ENCODE measurements at regions not wholly inside any gene's neighbourhood (a gene's known extent, or its start where the extent isn't known, plus 50 kb on each side); places are given as distances from the start of the nearest gene placed in this dataset.

GRCh38 chr2:65775839-65776238, 343.4 kb upstream of the SPRED2 start:
- Mint-ChIP-seq H3K4me3 (no peak overlapping the region), H3K4me1 (no peaks in the 10 kb centered on the region), H3K27ac (peak overlapping the region in 1 of 7 donors; percentile 0), H3K9me3 (peaks cover 0 to 2% (median 0%) of the 10 kb centered on the region in 7 donors), H3K36me3 (no peaks in the 10 kb centered on the region), H3K27me3 (ENCODE audit: low read depth in 3 of 3) (peaks cover 0 to 4% (median 3%) of the 10 kb centered on the region in 3 donors)
- Histone ChIP-seq H2AFZ (ENCODE audit: insufficient read depth, low read depth, low read length, poor library complexity, severe bottlenecking) (no peak overlapping the region), H3K36me3 (replicated peaks in 1 of 2; ENCODE audit: control insufficient read depth in 1 of 2, insufficient read depth in 2 of 2, low read length in 2 of 2) (no peaks in the 10 kb centered on the region), H4K20me1 (ENCODE audit: insufficient read depth, low read length) (no peaks in the 10 kb centered on the region), H3K9me3 (replicated peaks in 1 of 2; ENCODE audit: control insufficient read depth in 1 of 2, insufficient read depth in 1 of 2, low read length in 2 of 2) (no peaks in the 10 kb centered on the region), H3K27ac (ENCODE audit: low read depth in 1 of 2, low read length in 2 of 2) (no peak overlapping the region), H3K27me3 (ENCODE audit: control insufficient read depth in 2 of 2, insufficient read depth in 2 of 2, low read length in 2 of 2) (no peaks in the 10 kb centered on the region), H3K4me3 (replicated peaks in 1 of 3; ENCODE audit: low read depth in 2 of 3, low read length in 3 of 3) (no peak overlapping the region), H3K9ac (ENCODE audit: insufficient read depth, low read length, poor library complexity, severe bottlenecking) (no peak overlapping the region), H3K79me2 (ENCODE audit: insufficient read depth, low read length) (no peaks in the 10 kb centered on the region), H3K4me1 (ENCODE audit: control insufficient read depth in 1 of 2, insufficient read depth in 2 of 2, low read length in 2 of 2) (no peaks in the 10 kb centered on the region), H3K4me2 (replicated peaks; ENCODE audit: extremely low read depth, low read length, poor library complexity, severe bottlenecking) (no peak overlapping the region)
- TF ChIP-seq CTCF (IDR thresholded peaks at IDR 0.05), result no peak
- no peak for DNase-seq
- intact Hi-C loops (cut with micrococcal nuclease), result no loop called here
- 100% methylated on average over 2 of the region's 2 CpGs for WGBS (ENCODE audit: insufficient coverage)

- 72% methylated on average over 2 of the region's 4 CpGs for WGBS (ENCODE audit: insufficient coverage)
Measured at GRCh38 chr2:65767946-65768345, 335.5 kb upstream of the SPRED2 start.

More at GRCh38 chr2:65767946-65768345, 335.5 kb upstream of the SPRED2 start:
- H2AFZ ChIP-seq (ENCODE audit: insufficient read depth, low read depth, low read length, poor library complexity, severe bottlenecking), result no peak overlapping the region
- no peaks in the 10 kb centered on the region for H3K27me3 ChIP-seq (ENCODE audit: control insufficient read depth in 2 of 2, insufficient read depth in 2 of 2, low read length in 2 of 2)
- no peak overlapping the region for H3K4me3 ChIP-seq (replicated peaks in 1 of 3; ENCODE audit: low read depth in 2 of 3, low read length in 3 of 3)
- intact Hi-C loops (cut with micrococcal nuclease), result no loop called here
- Mint-ChIP-seq H3K27ac (no peak overlapping the region), H3K36me3 (no peaks in the 10 kb centered on the region), H3K4me1 (no peaks in the 10 kb centered on the region), H3K27me3 (ENCODE audit: low read depth in 3 of 3) (peaks cover 0 to 2% (median 2%) of the 10 kb centered on the region in 3 donors), H3K4me3 (no peak overlapping the region), H3K9me3 (peaks cover 0 to 10% (median 0%) of the 10 kb centered on the region in 7 donors)
- no peaks in the 10 kb centered on the region for H3K36me3 ChIP-seq (replicated peaks in 1 of 2; ENCODE audit: control insufficient read depth in 1 of 2, insufficient read depth in 2 of 2, low read length in 2 of 2)
- no peak overlapping the region for H3K9ac ChIP-seq (ENCODE audit: insufficient read depth, low read length, poor library complexity, severe bottlenecking)
- DNase-seq, result no peak
- H3K4me1 ChIP-seq (ENCODE audit: control insufficient read depth in 1 of 2, insufficient read depth in 2 of 2, low read length in 2 of 2), result no peaks in the 10 kb centered on the region
- TF ChIP-seq CTCF (IDR thresholded peaks at IDR 0.05), result no peak
- no peak overlapping the region for H3K27ac ChIP-seq (ENCODE audit: low read depth in 1 of 2, low read length in 2 of 2)
- no peaks in the 10 kb centered on the region for H4K20me1 ChIP-seq (ENCODE audit: insufficient read depth, low read length)
- no peaks in the 10 kb centered on the region for H3K79me2 ChIP-seq (ENCODE audit: insufficient read depth, low read length)
- H3K9me3 ChIP-seq (replicated peaks in 1 of 2; ENCODE audit: control insufficient read depth in 1 of 2, insufficient read depth in 1 of 2, low read length in 2 of 2), result no peaks in the 10 kb centered on the region
- H3K4me2 ChIP-seq (replicated peaks; ENCODE audit: extremely low read depth, low read length, poor library complexity, severe bottlenecking), result no peak overlapping the region

All from CD14-positive monocyte (primary cell).